ENCODE measurements at regions not wholly inside any gene's neighbourhood (a gene's known extent, or its start where the extent isn't known, plus 50 kb on each side); places are given as distances from the start of the nearest gene placed in this dataset.

- Histone ChIP-seq H4K5ac (ENCODE audit: low read depth, low read length) (no peak overlapping the region), H2BK120ac (ENCODE audit: low read depth, low read length) (no peak overlapping the region), H3K9me1 (ENCODE audit: insufficient read depth, low read length) (no peaks in the 10 kb centered on the region), H3K56ac (ENCODE audit: extremely low read depth, insufficient read depth, low read length) (no peak overlapping the region), H3K79me1 (ENCODE audit: low read depth in 1 of 2, low read length in 2 of 2) (no peaks in the 10 kb centered on the region), H3K9me3 (ENCODE audit: control insufficient read depth, insufficient read depth, low read length) (no peaks in the 10 kb centered on the region), H2AFZ (replicated peaks; ENCODE audit: low read length, poor library complexity) (no peak overlapping the region), H4K20me1 (ENCODE audit: insufficient read depth, low read length) (no peaks in the 10 kb centered on the region), H3K27me3 (ENCODE audit: control insufficient read depth, insufficient read depth, low read length) (peaks cover 8% of the 10 kb centered on the region; the same call in 1 of the 2 replicates), H3K23ac (ENCODE audit: low read depth, low read length) (no peak overlapping the region), H2AK5ac (ENCODE audit: low read depth, low read length) (no peak overlapping the region), H2AK9ac (replicated peaks; ENCODE audit: low read depth, low read length, poor library complexity) (no peak overlapping the region), H3K4me1 (ENCODE audit: control insufficient read depth, insufficient read depth, low read length) (peaks cover 7% of the 10 kb centered on the region; the same call in 1 of the 2 replicates), H2BK20ac (ENCODE audit: low read depth, low read length) (no peak overlapping the region), H3K14ac (replicated peaks; ENCODE audit: low read depth, low read length) (no peak overlapping the region), H3K9ac (ENCODE audit: low read depth, low read length) (no peak overlapping the region), H4K8ac (ENCODE audit: low read depth in 2 of 2, low read length in 2 of 2) (no peak overlapping the region), H3K4ac (ENCODE audit: low read depth, low read length) (no peak overlapping the region), H3K4me3 (ENCODE audit: insufficient read depth, low read depth, low read length) (no peak overlapping the region), H2BK5ac (ENCODE audit: low read depth, low read length, poor library complexity, severe bottlenecking) (no peak overlapping the region), H3K36me3 (ENCODE audit: control insufficient read depth, insufficient read depth, low read length) (no peaks in the 10 kb centered on the region), H4K91ac (ENCODE audit: insufficient read depth, low read depth, low read length) (no peak overlapping the region), H3K18ac (ENCODE audit: low read depth, low read length) (no peak overlapping the region), H2BK15ac (ENCODE audit: low read depth, low read length) (no peak overlapping the region), H3K4me2 (ENCODE audit: low read depth, low read length) (no peak overlapping the region), H3K27ac (ENCODE audit: insufficient read depth, low read length) (no peak overlapping the region)
- intact Hi-C loops (cut with micrococcal nuclease): no loop called here
- dilution Hi-C loops (cut with HindIII; ENCODE audit: low sequenced_read_pairs, unreplicated experiment): no loop called here
- ChIA-PET POLR2A (ENCODE audit: unreplicated experiment) (no interaction called here), CTCF (no interaction called here)
- WGBS, 2 experiments (ENCODE audit: extremely low coverage in 2 of 2, insufficient read length in 1 of 2): 100% methylated on average over 1 of the region's 5 CpGs; no CpG with 5 or more reads in 1 of the 2 experiments
- ATAC-seq (ENCODE audit: low read depth): no peak
- no TSS peak for BruUV-seq (replicated peaks)
- TF ChIP-seq CHD1 (IDR thresholded peaks at IDR 0.05; ENCODE audit: low read depth, low read length) (no peak), CEBPB (IDR thresholded peaks at IDR 0.05; ENCODE audit: low read depth, low read length) (no peak), BHLHE40 (IDR thresholded peaks at IDR 0.05; ENCODE audit: low read depth, low read length) (no peak), FOS (IDR thresholded peaks at IDR 0.05; ENCODE audit: low read depth, low read length) (no peak), CTCF (conservative IDR thresholded peaks at IDR 0.05; ENCODE audit: low read depth, low read length) (no peak), POLR2A (IDR thresholded peaks at IDR 0.05; ENCODE audit: low read depth, low read length) (no peak), USF2 (IDR thresholded peaks at IDR 0.05; ENCODE audit: low read depth, low read length) (no peak), MXI1 (IDR thresholded peaks at IDR 0.05; ENCODE audit: borderline replicate concordance, low read depth, low read length) (no peak), RFX5 (IDR thresholded peaks at IDR 0.05; ENCODE audit: low read depth, low read length) (no peak), RAD21 (IDR thresholded peaks at IDR 0.05; ENCODE audit: low read length) (no peak), NFE2L2 (IDR thresholded peaks at IDR 0.05; ENCODE audit: low read depth, low read length) (no peak), MAZ (IDR thresholded peaks at IDR 0.05; ENCODE audit: borderline replicate concordance, low read depth, low read length) (no peak)
- DNase-seq: no peak
- in situ Hi-C loops (cut with MboI; ENCODE audit: low sequenced_read_pairs): no loop called here
Measured at GRCh38 chr15:87779746-87780145, 476.8 kb downstream of the NTRK3 start.
